ENCODE measurements at regions not wholly inside any gene's neighbourhood (a gene's known extent, or its start where the extent isn't known, plus 50 kb on each side); places are given as distances from the start of the nearest gene placed in this dataset.

DNA sequence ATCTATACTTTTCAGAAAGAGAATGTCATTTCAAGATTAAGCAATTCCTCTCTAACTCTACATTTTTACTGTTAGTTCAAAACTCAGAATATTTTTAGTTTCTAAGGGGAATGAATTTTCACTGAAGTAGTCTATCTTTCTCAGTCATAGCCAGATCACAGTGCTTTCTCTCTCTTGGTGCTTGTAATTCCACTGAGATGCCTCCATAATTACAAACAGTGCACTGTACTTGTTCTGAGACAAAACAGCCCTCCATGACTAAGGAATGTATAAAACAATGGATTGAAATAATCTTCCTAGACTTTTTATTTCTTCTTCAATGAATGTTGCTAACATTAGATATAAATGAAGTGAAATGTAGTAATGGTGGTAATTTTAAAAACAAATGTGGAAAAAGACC is 603.2 kb upstream of the FAM241A start:
- TF ChIP-seq EZH2 (IDR thresholded peaks at IDR 0.05; ENCODE audit: borderline replicate concordance, insufficient read depth, low read length, poor library complexity, severe bottlenecking) (no peak), TAF1 (IDR thresholded peaks at IDR 0.05; ENCODE audit: low read depth) (no peak), EP300 (conservative IDR thresholded peaks at IDR 0.05; ENCODE audit: poor library complexity, severe bottlenecking) (no peak), SMC3 (conservative IDR thresholded peaks at IDR 0.05; ENCODE audit: poor library complexity) (no peak)
- H3K27me3 ChIP-seq (ENCODE audit: insufficient read depth, low read depth, low read length) = no peaks in the 10 kb centered on the region
- no peak overlapping the region for H3K4me3 ChIP-seq (ENCODE audit: low read length)
- no peaks in the 10 kb centered on the region for H3K9me2 ChIP-seq (ENCODE audit: insufficient read depth, low read length)
- no peaks in the 10 kb centered on the region for H3K79me2 ChIP-seq (replicated peaks; ENCODE audit: insufficient read depth, low read length)
- H3K36me3 ChIP-seq (ENCODE audit: insufficient read depth, low read length) = no peaks in the 10 kb centered on the region
- H2AFZ ChIP-seq (ENCODE audit: low read depth, low read length) = no peak overlapping the region
- no peaks in the 10 kb centered on the region for H3F3A ChIP-seq (ENCODE audit: insufficient read depth, low read length, poor library complexity, severe bottlenecking)
- H4K20me1 ChIP-seq (ENCODE audit: insufficient read depth) = no peaks in the 10 kb centered on the region
- H3K9ac ChIP-seq (ENCODE audit: low read length) = no peak overlapping the region
- no peak overlapping the region for H3K4me2 ChIP-seq (ENCODE audit: low read length)
- H3K27ac ChIP-seq (ENCODE audit: low read length) = no peak overlapping the region
- no peaks in the 10 kb centered on the region for H3K9me3 ChIP-seq (ENCODE audit: low read length)

GRCh38 chr4:111546881-111547280 is 598.4 kb upstream of the FAM241A start:
- no peak overlapping the region for H2AFZ ChIP-seq (ENCODE audit: low read depth, low read length)

DNA sequence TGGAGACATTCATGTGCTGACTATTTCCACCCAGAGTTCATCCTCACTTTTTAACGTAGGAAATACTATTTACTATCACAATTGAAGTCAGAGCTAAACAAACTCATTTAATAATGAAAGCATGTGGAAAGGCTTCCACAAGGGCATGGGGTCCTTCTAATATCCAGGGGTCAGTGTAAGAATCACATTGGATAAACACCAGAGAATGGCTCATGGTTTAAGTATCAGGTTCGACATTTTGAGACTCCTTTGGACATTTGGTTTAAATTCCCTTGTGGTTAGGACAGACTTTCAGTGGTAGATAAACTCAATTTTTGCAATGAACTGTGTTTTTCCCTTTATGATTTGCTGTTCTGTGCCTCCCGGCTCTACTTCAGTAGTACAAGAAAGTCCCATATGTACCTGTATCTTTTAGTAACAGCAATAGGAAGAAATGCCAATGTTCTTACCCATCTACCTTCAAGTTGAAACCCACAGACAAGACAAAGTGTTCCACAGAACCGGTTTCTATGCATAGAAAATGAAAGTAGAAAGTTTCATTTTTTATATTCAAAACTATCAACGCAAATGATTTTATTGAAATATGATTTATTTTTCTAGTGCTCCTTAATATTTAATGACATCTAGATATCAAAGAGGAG is 589.0 kb upstream of the FAM241A start:
- no peak overlapping the region for H3K27ac ChIP-seq (ENCODE audit: low read length)
- H4K20me1 ChIP-seq (ENCODE audit: insufficient read depth) = no peaks in the 10 kb centered on the region
- H3K79me2 ChIP-seq (replicated peaks; ENCODE audit: insufficient read depth, low read length) = no peaks in the 10 kb centered on the region
- no peak overlapping the region for H2AFZ ChIP-seq (ENCODE audit: low read depth, low read length)
- no peaks in the 10 kb centered on the region for H3K27me3 ChIP-seq (ENCODE audit: insufficient read depth, low read depth, low read length)
- no peaks in the 10 kb centered on the region for H3K9me2 ChIP-seq (ENCODE audit: insufficient read depth, low read length)
- no peak overlapping the region for H3K4me2 ChIP-seq (ENCODE audit: low read length)
- H3K4me3 ChIP-seq (ENCODE audit: low read length) = no peak overlapping the region
- H3F3A ChIP-seq (ENCODE audit: insufficient read depth, low read length, poor library complexity, severe bottlenecking) = no peaks in the 10 kb centered on the region
- no peak overlapping the region for H3K9ac ChIP-seq (ENCODE audit: low read length)
- no peaks in the 10 kb centered on the region for H3K9me3 ChIP-seq (ENCODE audit: low read length)
- TF ChIP-seq MXI1 (conservative IDR thresholded peaks at IDR 0.05; ENCODE audit: poor library complexity, severe bottlenecking) (no peak), RAD21 (conservative IDR thresholded peaks at IDR 0.05) (no peak), SMC3 (conservative IDR thresholded peaks at IDR 0.05; ENCODE audit: poor library complexity) (no peak), CTCF (IDR thresholded peaks at IDR 0.05; ENCODE audit: poor library complexity, severe bottlenecking) (no peak), TAF1 (IDR thresholded peaks at IDR 0.05; ENCODE audit: low read depth) (no peak), POLR2AphosphoS5 (IDR thresholded peaks at IDR 0.05) (no peak), EZH2 (IDR thresholded peaks at IDR 0.05; ENCODE audit: borderline replicate concordance, insufficient read depth, low read length, poor library complexity, severe bottlenecking) (no peak), REST (IDR thresholded peaks at IDR 0.05; ENCODE audit: borderline replicate concordance) (no peak), EP300 (conservative IDR thresholded peaks at IDR 0.05; ENCODE audit: poor library complexity, severe bottlenecking) (no peak)
- H3K36me3 ChIP-seq (ENCODE audit: insufficient read depth, low read length) = no peaks in the 10 kb centered on the region

More at GRCh38 chr4:111546881-111547280, 598.4 kb upstream of the FAM241A start:
- Histone ChIP-seq H3K9ac (ENCODE audit: low read length) (no peak overlapping the region), H3K36me3 (ENCODE audit: insufficient read depth, low read length) (no peaks in the 10 kb centered on the region), H3K27ac (ENCODE audit: low read length) (no peak overlapping the region), H3K9me2 (ENCODE audit: insufficient read depth, low read length) (no peaks in the 10 kb centered on the region), H4K20me1 (ENCODE audit: insufficient read depth) (no peaks in the 10 kb centered on the region), H3K4me3 (ENCODE audit: low read length) (no peak overlapping the region), H3K4me2 (ENCODE audit: low read length) (no peak overlapping the region), H3K79me2 (replicated peaks; ENCODE audit: insufficient read depth, low read length) (no peaks in the 10 kb centered on the region), H3K9me3 (ENCODE audit: low read length) (no peaks in the 10 kb centered on the region), H3F3A (ENCODE audit: insufficient read depth, low read length, poor library complexity, severe bottlenecking) (no peaks in the 10 kb centered on the region), H3K27me3 (ENCODE audit: insufficient read depth, low read depth, low read length) (no peaks in the 10 kb centered on the region)
- no peak for TF ChIP-seq SMC3 (conservative IDR thresholded peaks at IDR 0.05; ENCODE audit: poor library complexity)
- no peak for TF ChIP-seq POLR2AphosphoS5 (IDR thresholded peaks at IDR 0.05)
- no peak for TF ChIP-seq EP300 (conservative IDR thresholded peaks at IDR 0.05; ENCODE audit: poor library complexity, severe bottlenecking)
- TF ChIP-seq TAF1 (IDR thresholded peaks at IDR 0.05; ENCODE audit: low read depth) = no peak
- TF ChIP-seq RAD21 (conservative IDR thresholded peaks at IDR 0.05) = no peak
